ENCODE measurements at regions not wholly inside any gene's neighbourhood (a gene's known extent, or its start where the extent isn't known, plus 50 kb on each side); places are given as distances from the start of the nearest gene placed in this dataset.

DNA sequence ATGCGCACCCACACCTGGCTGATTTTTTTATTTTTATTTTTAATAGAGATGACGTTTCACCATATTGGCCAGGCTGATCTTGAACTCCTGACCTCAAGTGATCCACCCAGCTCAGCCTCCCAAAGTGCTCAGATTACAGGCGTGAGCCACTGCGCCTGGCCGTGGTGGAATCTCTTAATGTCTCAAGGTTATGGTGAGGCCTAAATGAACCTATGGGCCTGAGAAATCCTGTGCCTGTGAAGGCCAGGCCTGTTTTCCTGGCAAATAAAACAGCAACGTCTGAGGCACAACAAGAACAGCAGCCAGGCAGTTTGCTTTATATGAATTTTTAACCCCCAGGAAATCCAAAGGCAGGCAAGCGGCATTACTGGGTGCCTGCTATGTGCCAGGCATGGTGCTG lies 297.5 kb upstream of the ZMIZ1 start:
- TF ChIP-seq, protein P1, sequence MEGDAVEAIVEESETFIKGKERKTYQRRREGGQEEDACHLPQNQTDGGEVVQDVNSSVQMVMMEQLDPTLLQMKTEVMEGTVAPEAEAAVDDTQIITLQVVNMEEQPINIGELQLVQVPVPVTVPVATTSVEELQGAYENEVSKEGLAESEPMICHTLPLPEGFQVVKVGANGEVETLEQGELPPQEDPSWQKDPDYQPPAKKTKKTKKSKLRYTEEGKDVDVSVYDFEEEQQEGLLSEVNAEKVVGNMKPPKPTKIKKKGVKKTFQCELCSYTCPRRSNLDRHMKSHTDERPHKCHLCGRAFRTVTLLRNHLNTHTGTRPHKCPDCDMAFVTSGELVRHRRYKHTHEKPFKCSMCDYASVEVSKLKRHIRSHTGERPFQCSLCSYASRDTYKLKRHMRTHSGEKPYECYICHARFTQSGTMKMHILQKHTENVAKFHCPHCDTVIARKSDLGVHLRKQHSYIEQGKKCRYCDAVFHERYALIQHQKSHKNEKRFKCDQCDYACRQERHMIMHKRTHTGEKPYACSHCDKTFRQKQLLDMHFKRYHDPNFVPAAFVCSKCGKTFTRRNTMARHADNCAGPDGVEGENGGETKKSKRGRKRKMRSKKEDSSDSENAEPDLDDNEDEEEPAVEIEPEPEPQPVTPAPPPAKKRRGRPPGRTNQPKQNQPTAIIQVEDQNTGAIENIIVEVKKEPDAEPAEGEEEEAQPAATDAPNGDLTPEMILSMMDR (conservative IDR thresholded peaks at IDR 0.05 in 1 of 2, IDR thresholded peaks at IDR 0.05 in 1 of 2; ENCODE audit: low read depth in 1 of 2, low read length in 2 of 2): no peak
- TF ChIP-seq EZH2 (IDR thresholded peaks at IDR 0.05; ENCODE audit: low read length, missing control alignments): no peak
